T47D (cell line): ENCODE measurements at regions not wholly inside any gene's neighbourhood (a gene's known extent, or its start where the extent isn't known, plus 50 kb on each side); places are given as distances from the start of the nearest gene placed in this dataset.

ENCODE experiments used
- DNase-seq, 2 experiments: peaks; one replicate each; pipeline versions ENCODE4 v3.0.0 to v3.0.0-alpha.2; 2011 to 2012; ENCODE audit warnings: low read depth in 1 of 2, low spot score in 1 of 2
- JUND ChIP-seq: IDR thresholded peaks from 2 replicates; pipeline ENCODE4 v1.6.1; 2012; ENCODE audit warnings: low read depth
- in situ Hi-C: cut with HindIII; loops from 2 replicates; pipeline ENCODE4 v1.10.0; 2016; ENCODE audit warnings: low sequenced_read_pairs, low pct_unique_long_range_greater_than_20kb

DNA sequence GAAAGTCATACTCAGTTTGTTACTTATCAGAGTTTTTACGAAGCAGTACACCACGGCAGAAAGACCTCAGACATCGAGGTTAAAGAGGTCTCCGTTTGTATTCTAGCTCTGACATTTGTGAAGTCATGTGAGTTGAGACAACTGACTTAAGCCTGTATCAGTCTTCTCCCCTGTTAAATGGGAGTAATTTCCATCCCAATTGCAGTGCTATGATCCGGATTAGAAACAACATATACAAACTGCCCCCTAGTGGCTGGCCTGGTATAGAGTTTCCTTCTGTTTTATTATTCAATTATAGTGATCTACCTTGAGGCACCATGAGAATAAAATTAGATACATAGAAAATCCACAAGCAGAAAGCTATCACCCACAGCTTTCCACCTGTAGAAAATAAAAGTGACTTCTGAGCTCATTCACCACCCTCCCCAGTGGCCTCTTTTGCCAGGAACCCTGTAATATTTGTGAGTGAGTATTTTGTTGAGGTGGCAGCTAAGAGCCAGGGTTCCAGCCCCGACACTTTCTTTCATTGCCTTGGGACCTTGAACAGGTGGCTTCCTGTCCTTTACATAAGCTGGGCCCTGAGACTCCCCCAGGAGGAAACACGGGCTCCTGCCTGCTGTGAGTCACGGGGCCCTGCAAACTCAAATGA, 607.2 kb upstream of the MGMT start:
- no peak for TF ChIP-seq JUND
- DNase-seq = peak; percentile 13 to 38
- in situ Hi-C loops = no loop called here

DNA sequence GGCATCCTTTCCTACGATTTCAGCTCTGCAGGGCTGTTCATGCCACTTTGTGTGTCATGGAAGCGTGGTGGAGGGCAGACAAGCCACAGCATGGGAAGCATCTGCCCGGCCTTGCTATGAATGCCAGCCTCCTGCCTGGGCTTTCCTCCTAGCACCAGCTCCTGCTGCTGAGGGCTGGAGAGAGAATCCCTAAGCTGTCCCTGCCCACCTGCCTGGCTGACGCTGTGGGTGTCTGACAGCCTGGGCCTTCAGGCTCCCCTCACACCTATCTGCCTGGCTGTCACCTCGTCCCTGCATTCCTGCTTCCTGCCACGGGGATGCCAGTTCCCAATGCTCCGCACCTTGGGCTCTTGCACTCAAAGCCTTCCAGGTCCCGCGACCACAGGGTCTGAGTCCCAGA, 606.5 kb upstream of the MGMT start:
- no peak for DNase-seq
- in situ Hi-C loops = no loop called here
- TF ChIP-seq JUND = no peak

DNA sequence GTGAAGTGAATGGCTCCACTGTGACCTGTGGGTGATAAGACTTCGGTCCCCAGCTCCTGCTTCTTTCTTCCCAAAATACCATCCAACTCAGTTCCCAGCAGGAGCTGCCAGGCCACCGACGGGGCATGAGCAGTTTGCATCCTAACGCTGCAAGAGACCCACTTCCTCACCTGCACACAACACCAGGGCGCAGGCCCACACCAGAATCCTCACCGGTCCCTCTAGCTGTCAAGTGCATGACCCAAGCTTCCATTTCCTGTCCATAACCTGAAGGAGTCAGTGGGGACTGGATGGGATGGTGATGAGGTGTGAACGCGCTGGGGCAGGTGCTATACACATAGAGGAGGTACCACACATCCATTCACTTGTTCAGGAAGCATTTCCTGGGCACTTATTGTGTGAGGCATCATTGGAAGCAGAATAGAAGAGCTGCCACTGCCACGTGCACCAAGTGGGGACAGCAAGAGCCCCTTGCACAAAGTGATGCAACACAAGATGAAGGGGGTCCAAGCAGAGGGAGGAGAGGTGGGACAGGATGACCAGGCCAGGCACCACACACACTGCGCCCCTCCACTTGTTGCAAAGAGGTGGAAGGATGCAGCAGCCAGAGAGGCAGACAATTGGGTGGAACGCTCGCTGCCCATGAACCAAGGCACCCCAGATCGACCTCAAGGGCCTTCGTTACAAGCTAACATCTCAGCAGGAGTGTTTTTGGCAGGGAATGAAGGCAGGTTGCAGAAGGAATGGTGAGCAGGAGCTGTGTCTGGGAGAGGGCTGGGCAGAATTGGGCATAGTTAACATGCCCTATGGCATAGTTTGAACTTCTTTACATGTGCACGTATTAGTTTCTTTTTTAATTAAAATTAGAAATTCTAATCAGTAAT, 605.8 kb upstream of the MGMT start:
- no peak for TF ChIP-seq JUND
- in situ Hi-C loops = no loop called here
- DNase-seq = no peak

DNA sequence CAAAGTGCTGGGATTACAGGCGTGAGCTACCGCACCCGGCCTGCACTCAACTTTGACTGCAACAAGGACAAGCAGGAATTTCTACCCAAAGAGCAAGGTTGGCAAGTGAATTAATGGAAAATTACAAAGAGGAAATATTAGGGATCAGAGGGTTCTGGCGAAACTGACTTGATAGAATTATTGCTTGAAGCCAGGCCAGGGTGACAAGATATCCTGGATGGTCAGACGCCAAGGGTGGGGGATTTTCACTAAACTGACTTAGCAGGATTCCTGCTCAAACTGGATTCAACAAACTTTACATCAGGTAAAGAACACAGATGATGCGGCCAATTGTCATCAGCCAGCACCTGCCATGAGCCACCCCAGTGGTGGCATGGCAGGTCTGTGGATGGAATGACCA, 603.6 kb upstream of the MGMT start:
- in situ Hi-C loops = no loop called here
- DNase-seq = no peak
- TF ChIP-seq JUND = no peak

DNA sequence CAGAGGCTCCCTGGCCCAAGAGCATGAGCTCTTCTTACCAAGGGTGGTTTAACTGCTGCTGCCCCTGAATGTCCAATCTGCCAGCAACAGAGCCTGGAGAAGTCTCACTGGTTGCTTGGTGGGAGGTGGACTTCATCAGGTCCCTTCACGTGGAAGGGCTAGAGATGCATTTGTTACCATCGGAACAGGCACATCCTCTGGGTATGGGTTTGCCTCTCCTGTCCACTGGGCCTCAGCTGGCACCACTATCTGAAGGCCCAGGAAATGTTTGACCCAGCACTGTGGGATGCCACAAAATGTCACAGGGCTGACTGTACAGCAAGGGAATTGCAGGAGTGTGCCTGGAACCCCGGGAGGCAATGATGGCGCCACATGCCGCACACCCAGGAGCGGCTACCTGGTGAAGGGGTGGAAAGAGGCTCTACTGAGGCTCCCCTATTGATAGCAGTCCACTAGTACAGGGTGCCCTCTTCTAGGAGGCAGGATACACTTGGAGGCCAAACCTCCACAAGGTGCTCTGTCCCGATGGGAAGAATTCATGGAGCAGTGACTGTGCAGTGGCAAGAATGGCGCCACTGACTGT, 603.1 kb upstream of the MGMT start:
- in situ Hi-C loops = no loop called here

DNA sequence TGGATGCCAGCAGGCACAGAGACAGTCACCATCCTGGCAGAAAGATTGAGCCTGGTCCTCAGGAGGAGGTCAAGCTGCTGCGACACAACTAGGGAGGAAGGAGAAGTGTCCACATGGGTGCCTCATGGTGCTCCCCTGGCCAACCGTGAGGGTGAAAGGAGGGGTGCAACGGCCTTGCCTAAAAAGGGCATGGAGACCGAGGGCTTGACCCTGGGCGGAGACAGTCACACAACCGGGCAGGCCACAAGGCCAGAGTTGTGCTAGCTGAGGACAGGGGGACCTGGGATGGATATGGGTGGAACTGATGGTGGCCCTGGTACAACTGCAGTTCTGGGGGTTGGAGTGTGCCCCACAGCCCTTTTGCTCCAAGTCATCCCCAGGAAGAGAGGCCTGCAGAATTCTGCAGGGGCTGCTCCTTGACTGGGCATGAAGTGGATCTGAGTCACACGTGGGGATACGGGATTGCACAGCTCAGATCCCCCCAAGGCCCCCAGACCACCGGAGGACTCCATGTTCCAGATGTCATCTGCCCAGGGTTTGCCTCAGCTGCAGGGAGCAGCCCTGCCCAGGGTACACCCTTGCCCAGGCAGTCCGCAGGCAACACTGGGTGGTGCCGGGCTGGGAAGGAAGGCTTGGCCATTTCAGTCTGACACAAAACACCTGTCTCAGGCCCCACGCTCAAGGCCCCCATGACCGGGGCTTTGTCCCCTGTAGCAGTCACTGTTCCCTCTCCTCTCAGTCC, 602.3 kb upstream of the MGMT start:
- in situ Hi-C loops = no loop called here
- no peak for DNase-seq
- no peak for TF ChIP-seq JUND

More for the DNA sequence above, 603.1 kb upstream of the MGMT start:
- TF ChIP-seq JUND = no peak
- no peak for DNase-seq

DNA sequence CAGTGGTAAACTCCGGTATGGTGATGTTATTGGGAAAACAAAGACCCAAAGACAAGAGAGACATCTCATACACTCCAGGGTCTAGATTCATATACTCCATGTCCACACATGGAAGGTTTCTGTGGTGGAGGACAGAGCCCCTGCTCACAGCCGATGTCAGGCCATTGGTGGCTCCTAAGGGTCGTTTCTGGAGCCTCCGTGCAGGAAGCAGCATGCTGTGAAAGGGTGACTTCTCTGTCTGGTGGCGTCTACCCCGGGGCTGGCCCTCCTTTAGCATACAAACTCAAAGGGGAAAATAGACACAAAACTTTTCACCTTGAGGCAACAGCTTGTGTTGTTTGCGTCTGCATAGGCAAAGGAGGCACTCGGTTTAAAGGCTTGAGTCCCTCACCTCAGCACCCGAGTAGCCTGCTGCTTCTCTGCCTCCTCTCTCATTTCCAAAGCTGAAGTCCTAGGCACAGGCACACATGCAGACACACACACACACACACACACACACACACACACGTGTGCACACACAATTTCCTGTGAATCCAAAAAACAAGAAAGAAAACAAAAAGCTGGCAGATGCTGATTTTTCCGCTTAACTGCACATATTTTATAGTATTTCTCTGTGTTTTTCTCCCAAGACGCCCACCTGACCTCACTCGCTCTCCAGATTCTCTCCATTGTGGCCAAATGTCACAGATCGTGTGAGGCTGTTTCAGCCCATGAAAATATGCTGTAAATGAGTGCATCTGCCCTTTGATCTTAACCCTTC, 601.4 kb upstream of the MGMT start:
- DNase-seq = no peak
- in situ Hi-C loops = no loop called here
- TF ChIP-seq JUND = no peak

DNA sequence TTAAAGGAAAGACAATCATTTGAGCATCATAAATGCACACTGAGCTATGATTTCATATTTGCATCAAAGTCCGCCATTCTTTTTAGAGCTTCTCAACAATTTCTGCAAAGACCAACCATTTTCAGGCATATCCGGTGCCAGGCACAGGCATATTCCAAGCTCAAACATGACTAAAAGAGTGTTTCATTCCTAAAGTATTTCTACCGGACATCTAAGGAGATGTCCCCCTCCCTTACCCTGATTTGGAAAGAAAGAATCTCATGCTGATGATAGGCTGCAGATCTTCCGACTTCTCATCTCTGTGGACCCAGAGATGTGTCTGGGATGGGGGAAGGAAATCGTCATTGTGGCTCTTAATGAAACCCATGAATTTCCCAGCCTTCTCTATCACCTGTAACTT, 600.5 kb upstream of the MGMT start:
- in situ Hi-C loops = no loop called here
- no peak for TF ChIP-seq JUND
- no peak for DNase-seq

DNA sequence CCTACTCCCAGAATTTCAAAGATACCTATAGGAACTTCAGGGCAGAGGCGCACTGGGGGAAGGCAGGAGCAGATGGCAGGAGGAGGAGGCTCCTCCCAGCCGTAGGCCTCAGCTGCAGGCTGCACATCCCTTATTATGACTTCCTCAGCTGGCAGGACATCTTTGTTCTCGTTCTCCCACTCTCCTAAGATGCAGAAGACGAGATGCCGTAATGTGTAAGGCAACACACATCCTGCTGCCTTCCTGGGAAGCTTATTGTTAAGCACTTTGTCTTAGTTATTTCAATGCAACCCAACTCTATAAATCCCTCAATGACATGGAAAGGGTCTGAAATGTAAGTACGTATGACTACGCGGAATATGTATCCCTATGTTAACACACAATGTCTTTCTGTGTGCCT, 599.8 kb upstream of the MGMT start:
- TF ChIP-seq JUND = no peak
- DNase-seq = no peak
- in situ Hi-C loops = no loop called here

DNA sequence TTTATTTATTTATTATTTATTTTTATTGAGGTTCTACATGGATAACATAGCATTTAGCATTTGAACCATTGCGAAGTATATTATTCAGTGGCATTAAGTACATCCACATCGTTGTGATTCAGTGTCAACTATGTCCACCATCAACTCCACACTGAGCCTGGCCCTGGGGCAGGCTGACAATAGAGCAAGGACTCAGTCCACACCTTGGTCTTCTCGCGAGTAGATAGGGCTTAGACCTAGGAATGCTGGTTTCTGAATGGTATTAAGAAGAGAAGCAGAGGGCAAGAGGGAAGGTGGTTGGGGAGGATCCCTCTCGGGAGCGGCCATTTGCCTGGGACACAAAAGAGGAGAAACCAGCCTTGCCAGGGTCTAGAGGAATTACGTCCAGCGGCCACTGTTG, 599.2 kb upstream of the MGMT start:
- in situ Hi-C loops = no loop called here
- DNase-seq = no peak
- no peak for TF ChIP-seq JUND

DNA sequence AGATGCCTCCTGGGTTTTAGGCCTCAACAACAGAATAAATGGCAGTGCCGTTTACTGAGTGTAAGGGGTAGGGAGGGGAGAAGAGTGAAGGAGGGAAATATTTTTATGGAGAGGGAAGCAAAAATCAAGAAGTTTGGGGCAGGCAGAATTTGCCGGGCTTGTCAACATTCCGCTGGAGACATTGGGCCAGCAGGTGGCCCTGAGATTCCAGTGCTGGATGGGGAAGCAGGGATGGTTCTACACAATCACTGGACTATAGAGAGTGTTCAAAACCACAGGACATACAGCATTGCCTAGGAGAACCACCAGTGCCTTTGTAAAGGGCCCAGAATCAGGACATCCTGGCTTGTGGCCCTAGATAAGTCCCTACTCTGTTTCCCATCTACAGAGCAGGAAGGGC, 598.6 kb upstream of the MGMT start:
- TF ChIP-seq JUND = no peak
- no peak for DNase-seq
- in situ Hi-C loops = no loop called here
